Body of pancreas (tissue), 4 donors: ENCODE measurements at regions not wholly inside any gene's neighbourhood (a gene's known extent, or its start where the extent isn't known, plus 50 kb on each side); places are given as distances from the start of the nearest gene placed in this dataset.
"Not testable (repeated sequence)": the region's sequence is repeated elsewhere in the genome, so short reads cannot be mapped to it uniquely, and the experiment has no call there.

Experiments
- ATAC-seq: fragments of 150-250 bp; one replicate; pipeline ENCODE4 v1.9.1; 2016
- DNase-seq, 4 donors: peaks; one replicate each; pipeline ENCODE4 v3.0.0-alpha.2; 2019
- H3K27ac ChIP-seq, 4 donors: fragments of 200-600 bp; sonication (generic); 1 replicate in 3 of 4; 2 replicates in 1 of 4; pipeline versions ENCODE4 v1.5.1 to v1.6.1; 2016 to 2019; ENCODE audit warnings: mild to moderate bottlenecking in 1 of 4, mixed read lengths in 1 of 4, moderate library complexity in 1 of 4
- H3K27me3 ChIP-seq, 2 donors: fragments of 200-600 bp; sonication (generic); one replicate each; pipeline ENCODE4 v1.6.0; 2016; ENCODE audit warnings: mild to moderate bottlenecking in 1 of 2
- H3K36me3 ChIP-seq, 2 donors: fragments of 200-600 bp; sonication (generic); replicated peaks in 1 of 2; 2 replicates each; pipeline ENCODE4 v1.5.1; 2016; ENCODE audit warnings: low read depth in 2 of 2; ENCODE audit not compliant: insufficient read depth in 1 of 2
- H3K4me1 ChIP-seq: fragments of 200-600 bp; sonication (generic); one replicate; pipeline ENCODE4 v1.6.0; 2016
- H3K4me3 ChIP-seq, 2 donors: fragments of 200-600 bp; sonication (generic); 1 replicate in 1 of 2; 2 replicates in 1 of 2; pipeline ENCODE4 v1.5.1; 2016 to 2019
- H3K9me3 ChIP-seq, 3 donors: fragments of 200-600 bp; sonication (generic); 1 replicate in 2 of 3; 2 replicates in 1 of 3; pipeline ENCODE4 v1.5.1; 2016
- POLR2A ChIP-seq, 3 donors: fragments of 450-650 bp; IDR thresholded peaks; one replicate each; pipeline ENCODE4 v1.6.1; 2016; ENCODE audit warnings: antibody characterized with exemption in 3 of 3, mild to moderate bottlenecking in 2 of 3
- WGBS, 2 donors: methylation state at CpG; one replicate each; pipeline ENCODE4 v1.1.5; 2017; 5-methylcytosine and 5-hydroxymethylcytosine counted together
- intact Hi-C: fragments of 100-400 bp; cut with DNase I; formaldehyde crosslinking; loops from one replicate; pipeline ENCODE4 v1.15.1; 2023
- TF ChIP-seq, protein P1 (sequence below), 7 experiments: fragments of 450-650 bp in 4 of 7; fragments of 200-600 bp in 3 of 7; sonication (generic) in 3 of 7; IDR thresholded peaks; one replicate each; pipeline ENCODE4 v1.5.1; 2016 to 2019; ENCODE audit warnings: antibody characterized with exemption in 7 of 7

- H3K27me3 ChIP-seq = no peaks in the 10 kb centered on the region
- ATAC-seq (no peak), DNase-seq (no peak)
- peaks cover 0 to 10% (median 0%) of the 10 kb centered on the region in 3 donors for H3K9me3 ChIP-seq
- H3K4me1 ChIP-seq = no peaks in the 10 kb centered on the region
- no peak overlapping the region for H3K4me3 ChIP-seq
- H3K36me3 ChIP-seq = no peaks in the 10 kb centered on the region
- H3K27ac ChIP-seq = no peak overlapping the region
- intact Hi-C loops = no loop called here
- TF ChIP-seq, protein P1, sequence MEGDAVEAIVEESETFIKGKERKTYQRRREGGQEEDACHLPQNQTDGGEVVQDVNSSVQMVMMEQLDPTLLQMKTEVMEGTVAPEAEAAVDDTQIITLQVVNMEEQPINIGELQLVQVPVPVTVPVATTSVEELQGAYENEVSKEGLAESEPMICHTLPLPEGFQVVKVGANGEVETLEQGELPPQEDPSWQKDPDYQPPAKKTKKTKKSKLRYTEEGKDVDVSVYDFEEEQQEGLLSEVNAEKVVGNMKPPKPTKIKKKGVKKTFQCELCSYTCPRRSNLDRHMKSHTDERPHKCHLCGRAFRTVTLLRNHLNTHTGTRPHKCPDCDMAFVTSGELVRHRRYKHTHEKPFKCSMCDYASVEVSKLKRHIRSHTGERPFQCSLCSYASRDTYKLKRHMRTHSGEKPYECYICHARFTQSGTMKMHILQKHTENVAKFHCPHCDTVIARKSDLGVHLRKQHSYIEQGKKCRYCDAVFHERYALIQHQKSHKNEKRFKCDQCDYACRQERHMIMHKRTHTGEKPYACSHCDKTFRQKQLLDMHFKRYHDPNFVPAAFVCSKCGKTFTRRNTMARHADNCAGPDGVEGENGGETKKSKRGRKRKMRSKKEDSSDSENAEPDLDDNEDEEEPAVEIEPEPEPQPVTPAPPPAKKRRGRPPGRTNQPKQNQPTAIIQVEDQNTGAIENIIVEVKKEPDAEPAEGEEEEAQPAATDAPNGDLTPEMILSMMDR (IDR thresholded peaks at IDR 0.05) = no peak
- no peak for TF ChIP-seq POLR2A (IDR thresholded peaks at IDR 0.05)
- WGBS, 2 donors = 59 to 68% methylated on average over 6 of the region's 6 CpGs
These were observed 53.5 kb downstream of the FSCB start for GRCh38 chr14:44453433-44454171.

DNA sequence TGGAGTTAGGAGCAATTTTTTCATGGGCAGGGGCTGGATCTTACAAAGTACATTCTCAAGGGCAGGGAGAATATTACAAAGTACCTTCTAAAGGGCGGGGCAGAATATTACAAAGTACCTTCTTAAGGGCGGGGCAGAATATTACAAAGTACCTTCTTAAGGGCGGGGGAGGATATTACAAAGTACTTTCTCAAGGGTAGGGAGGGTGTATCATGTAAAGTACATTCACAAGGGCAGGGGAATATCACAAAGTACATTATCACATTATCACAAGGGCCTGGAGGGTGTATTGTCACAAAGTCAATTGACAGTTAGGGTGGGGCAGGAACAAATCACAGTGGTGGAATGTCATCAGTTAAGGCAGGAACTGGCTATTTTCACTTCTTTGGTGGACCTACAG is 56.9 kb downstream of the FSCB start:
- 62 to 85% methylated on average over 3 of the region's 3 CpGs for WGBS, 2 donors
- intact Hi-C loops, H3K9me3 ChIP-seq, H3K4me3 ChIP-seq, H3K27ac ChIP-seq, DNase-seq, H3K36me3 ChIP-seq, H3K27me3 ChIP-seq, H3K4me1 ChIP-seq, ATAC-seq: not testable (repeated sequence)

DNA sequence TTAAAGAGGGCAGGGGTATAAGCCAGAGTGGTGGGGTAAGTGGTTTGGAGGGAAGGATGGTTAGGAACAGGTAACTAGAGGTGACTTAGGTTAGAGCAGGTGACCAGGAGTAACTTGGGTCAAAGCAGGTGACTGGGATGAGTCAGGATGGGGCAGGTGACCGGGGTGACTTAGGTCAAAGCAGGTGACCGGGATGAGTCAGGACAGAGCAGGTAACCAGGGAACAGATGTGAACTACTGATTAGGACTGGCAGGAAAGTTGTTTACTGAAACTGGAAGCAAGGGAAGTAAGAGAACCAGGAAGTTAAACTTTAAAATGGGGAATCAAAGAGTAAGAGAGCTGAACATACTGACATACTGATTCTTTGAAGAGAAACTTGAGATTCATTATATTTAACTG is 57.4 kb downstream of the FSCB start:
- H3K27ac ChIP-seq = no peak overlapping the region
- H3K4me3 ChIP-seq = no peak overlapping the region
- intact Hi-C loops = no loop called here
- no peaks in the 10 kb centered on the region for H3K9me3 ChIP-seq
- no peaks in the 10 kb centered on the region for H3K36me3 ChIP-seq
- no peak for DNase-seq
- 71 to 76% methylated on average over 2 of the region's 2 CpGs for WGBS, 2 donors
- no peak for TF ChIP-seq POLR2A (IDR thresholded peaks at IDR 0.05)
- TF ChIP-seq, protein P1 (IDR thresholded peaks at IDR 0.05) = no peak
- no peaks in the 10 kb centered on the region for H3K4me1 ChIP-seq
- no peak for ATAC-seq
- H3K27me3 ChIP-seq = no peaks in the 10 kb centered on the region

- WGBS, 2 donors = 22 to 38% methylated on average over 5 of the region's 5 CpGs
- no peaks in the 10 kb centered on the region for H3K4me1 ChIP-seq
- DNase-seq = no peak
These were observed 58.1 kb downstream of the FSCB start for GRCh38 chr14:44448951-44449358.

DNA sequence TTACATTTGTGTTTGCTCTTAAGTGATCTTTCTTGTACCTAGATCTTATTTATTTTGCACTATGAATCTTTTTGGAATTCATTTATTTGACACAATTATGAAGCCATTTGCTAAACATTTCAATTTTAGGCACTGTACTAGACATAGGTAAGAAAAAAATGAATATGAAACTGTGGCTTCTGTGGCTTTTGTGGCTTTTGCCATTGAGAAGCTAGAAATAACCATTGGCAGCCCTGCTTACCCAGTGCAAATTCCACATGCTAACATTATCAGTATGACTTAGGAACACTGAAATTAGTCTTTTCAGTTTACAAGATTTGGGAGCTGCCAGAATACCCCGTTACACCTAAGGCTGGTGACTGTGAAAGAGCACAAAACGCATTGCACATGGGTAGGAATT is 60.1 kb downstream of the FSCB start:
- Histone ChIP-seq H3K27ac (no peak overlapping the region), H3K27me3 (no peaks in the 10 kb centered on the region), H3K4me1 (no peaks in the 10 kb centered on the region), H3K4me3 (no peak overlapping the region), H3K9me3 (no peaks in the 10 kb centered on the region), H3K36me3 (no peaks in the 10 kb centered on the region)
- no peak for TF ChIP-seq POLR2A (IDR thresholded peaks at IDR 0.05)
- TF ChIP-seq, protein P1 (IDR thresholded peaks at IDR 0.05) = no peak
- no peak for DNase-seq
- no peak for ATAC-seq
- WGBS, 2 donors = 44 to 49% methylated on average over 2 of the region's 2 CpGs
- intact Hi-C loops = no loop called here

More at GRCh38 chr14:44448951-44449358, 58.1 kb downstream of the FSCB start:
- H3K27me3 ChIP-seq = no peaks in the 10 kb centered on the region
- H3K9me3 ChIP-seq = no peaks in the 10 kb centered on the region
- ATAC-seq = no peak
- no peak overlapping the region for H3K4me3 ChIP-seq
- intact Hi-C loops = no loop called here
- TF ChIP-seq, protein P1 (IDR thresholded peaks at IDR 0.05) = no peak
- no peak for TF ChIP-seq POLR2A (IDR thresholded peaks at IDR 0.05)
- H3K27ac ChIP-seq = no peak overlapping the region
- H3K36me3 ChIP-seq = no peaks in the 10 kb centered on the region
